Panc1 (cell line): ENCODE measurements at regions not wholly inside any gene's neighbourhood (a gene's known extent, or its start where the extent isn't known, plus 50 kb on each side); places are given as distances from the start of the nearest gene placed in this dataset.

Experiments
- ATAC-seq: fragments of 200-7000 bp; cut with Tn5 transposase; 2 replicates; pipeline ENCODE4 v1.9.1; 2020; ENCODE audit warnings: mild to moderate bottlenecking, moderate library complexity
- BruUV-seq: library from RNA; stranded (reverse); fragments of 400-500 nt; replicated peaks from 2 replicates; lab custom pipeline; 2021; lab: Mats Ljungman, UMichigan
- CTCF ChIA-PET: fragments of 300-600 bp; sonication (Branson Sonifier 250); formaldehyde crosslinking; loops from one replicate; lab custom pipeline; 2022; ENCODE audit warnings: antibody characterized with exemption; lab: Charles Lee
- POLR2A ChIA-PET: fragments of 300-600 bp; sonication (Branson Sonifier 250); formaldehyde crosslinking; loops from one replicate; lab custom pipeline; 2022; ENCODE audit warnings: antibody characterized with exemption; lab: Charles Lee
- DNase-seq: peaks from one replicate; pipeline ENCODE4 v3.0.0-alpha.2; 2010; ENCODE audit warnings: low read depth, low spot score
- H3K27ac ChIP-seq: 2 replicates; pipeline ENCODE4 v1.5.1; 2011; ENCODE audit warnings: mild to moderate bottlenecking, low read length, inconsistent platforms
- H3K27me3 ChIP-seq: fragments of 200-500 bp; sonication (Bioruptor generic); 2 replicates; pipeline ENCODE4 v1.6.0; 2014; ENCODE audit warnings: low read length, inconsistent platforms; ENCODE audit not compliant: control insufficient read depth, insufficient read depth
- H3K36me3 ChIP-seq: fragments of 200-500 bp; sonication (Bioruptor generic); 2 replicates; pipeline ENCODE4 v1.5.1; 2014; ENCODE audit warnings: inconsistent platforms, mild to moderate bottlenecking, low read length, moderate library complexity; ENCODE audit not compliant: control insufficient read depth, insufficient read depth
- H3K4me1 ChIP-seq: 2 replicates; pipeline ENCODE4 v1.5.1; 2011; ENCODE audit warnings: inconsistent platforms, mild to moderate bottlenecking, low read length, moderate library complexity; ENCODE audit not compliant: control insufficient read depth, insufficient read depth
- H3K4me3 ChIP-seq, 2 experiments: 2 replicates each; pipeline ENCODE4 v1.5.1; 2011 to 2012; ENCODE audit warnings: low read depth in 2 of 2, low read length in 2 of 2, mild to moderate bottlenecking in 2 of 2, inconsistent platforms in 1 of 2, moderate library complexity in 1 of 2
- H3K9me3 ChIP-seq: fragments of 200-500 bp; sonication (Bioruptor generic); 2 replicates; pipeline ENCODE4 v1.5.1; 2014; ENCODE audit warnings: low read depth, mild to moderate bottlenecking, inconsistent platforms, low read length, moderate library complexity; ENCODE audit not compliant: control insufficient read depth, insufficient read depth
- POLR2AphosphoS5 ChIP-seq: IDR thresholded peaks from 2 replicates; pipeline ENCODE4 v1.6.1; 2012; ENCODE audit warnings: mild to moderate bottlenecking, low read depth, low read length, moderate library complexity
- SIN3A ChIP-seq: IDR thresholded peaks from 2 replicates; pipeline ENCODE4 v1.6.1; 2012; ENCODE audit warnings: low read depth, mild to moderate bottlenecking, low read length, moderate library complexity, borderline replicate concordance; ENCODE audit not compliant: insufficient read depth
- TCF7L2 ChIP-seq: IDR thresholded peaks from 2 replicates; pipeline ENCODE4 v1.6.1; 2011; ENCODE audit warnings: mild to moderate bottlenecking, low read depth, low read length, inconsistent platforms
- in situ Hi-C: cut with HindIII; loops from 2 replicates; pipeline ENCODE4 v1.10.0; 2016; ENCODE audit warnings: low sequenced_read_pairs, low pct_unique_long_range_greater_than_20kb
- intact Hi-C: fragments of 100-400 bp; cut with micrococcal nuclease; formaldehyde crosslinking; loops from one replicate; pipeline ENCODE4 v1.10.0; 2022; ENCODE audit not compliant: unreplicated experiment
- TF ChIP-seq, protein P1 (sequence below): fragments of 450-650 bp; IDR thresholded peaks from 2 replicates; pipeline ENCODE4 v1.5.1; 2017; ENCODE audit warnings: mild to moderate bottlenecking
- TF ChIP-seq, protein P2 (sequence below), 2 experiments: IDR thresholded peaks; 2 replicates each; pipeline ENCODE4 v1.6.1; 2011 to 2012; ENCODE audit warnings: low read depth in 2 of 2, control low read depth in 1 of 2, low read length in 1 of 2, mild to moderate bottlenecking in 1 of 2, moderate library complexity in 1 of 2; ENCODE audit not compliant: insufficient read depth in 1 of 2

DNA sequence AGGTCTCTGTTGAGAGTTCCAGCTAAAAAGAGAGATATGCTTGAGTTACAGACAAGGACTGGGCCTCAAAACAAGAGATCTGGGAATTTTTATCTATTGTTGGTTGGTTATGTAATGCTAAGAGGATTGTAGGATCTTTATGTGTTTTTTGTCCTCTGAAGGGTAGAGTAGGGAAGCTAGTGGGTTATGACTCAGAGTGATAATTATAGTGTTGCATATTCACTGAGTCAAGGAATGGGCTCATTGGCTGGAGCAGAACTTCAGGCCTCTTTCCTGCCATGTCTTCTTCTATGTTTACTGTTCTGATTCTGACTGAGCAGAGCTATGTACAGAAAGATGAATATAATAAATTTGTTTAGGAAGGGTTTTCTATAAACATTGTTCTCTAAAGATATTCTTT lies 66.1 kb upstream of the NOX3 start:
- intact Hi-C loops = no loop called here
- DNase-seq (no peak), ATAC-seq (no peak)
- in situ Hi-C loops = no loop called here
- no peak overlapping the region for H3K4me3 ChIP-seq
- H3K36me3 ChIP-seq = no peaks in the 10 kb centered on the region
- POLR2A ChIA-PET = no interaction called here
- CTCF ChIA-PET = no interaction called here
- peaks cover 4% of the 10 kb centered on the region; the same call in 1 of the 2 replicates for H3K4me1 ChIP-seq
- no TSS peak for BruUV-seq
- H3K9me3 ChIP-seq = no peaks in the 10 kb centered on the region
- no peaks in the 10 kb centered on the region for H3K27me3 ChIP-seq
- no peak overlapping the region for H3K27ac ChIP-seq
- no peak for TF ChIP-seq TCF7L2
- TF ChIP-seq, protein P1, sequence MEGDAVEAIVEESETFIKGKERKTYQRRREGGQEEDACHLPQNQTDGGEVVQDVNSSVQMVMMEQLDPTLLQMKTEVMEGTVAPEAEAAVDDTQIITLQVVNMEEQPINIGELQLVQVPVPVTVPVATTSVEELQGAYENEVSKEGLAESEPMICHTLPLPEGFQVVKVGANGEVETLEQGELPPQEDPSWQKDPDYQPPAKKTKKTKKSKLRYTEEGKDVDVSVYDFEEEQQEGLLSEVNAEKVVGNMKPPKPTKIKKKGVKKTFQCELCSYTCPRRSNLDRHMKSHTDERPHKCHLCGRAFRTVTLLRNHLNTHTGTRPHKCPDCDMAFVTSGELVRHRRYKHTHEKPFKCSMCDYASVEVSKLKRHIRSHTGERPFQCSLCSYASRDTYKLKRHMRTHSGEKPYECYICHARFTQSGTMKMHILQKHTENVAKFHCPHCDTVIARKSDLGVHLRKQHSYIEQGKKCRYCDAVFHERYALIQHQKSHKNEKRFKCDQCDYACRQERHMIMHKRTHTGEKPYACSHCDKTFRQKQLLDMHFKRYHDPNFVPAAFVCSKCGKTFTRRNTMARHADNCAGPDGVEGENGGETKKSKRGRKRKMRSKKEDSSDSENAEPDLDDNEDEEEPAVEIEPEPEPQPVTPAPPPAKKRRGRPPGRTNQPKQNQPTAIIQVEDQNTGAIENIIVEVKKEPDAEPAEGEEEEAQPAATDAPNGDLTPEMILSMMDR = no peak
- TF ChIP-seq, protein P2, sequence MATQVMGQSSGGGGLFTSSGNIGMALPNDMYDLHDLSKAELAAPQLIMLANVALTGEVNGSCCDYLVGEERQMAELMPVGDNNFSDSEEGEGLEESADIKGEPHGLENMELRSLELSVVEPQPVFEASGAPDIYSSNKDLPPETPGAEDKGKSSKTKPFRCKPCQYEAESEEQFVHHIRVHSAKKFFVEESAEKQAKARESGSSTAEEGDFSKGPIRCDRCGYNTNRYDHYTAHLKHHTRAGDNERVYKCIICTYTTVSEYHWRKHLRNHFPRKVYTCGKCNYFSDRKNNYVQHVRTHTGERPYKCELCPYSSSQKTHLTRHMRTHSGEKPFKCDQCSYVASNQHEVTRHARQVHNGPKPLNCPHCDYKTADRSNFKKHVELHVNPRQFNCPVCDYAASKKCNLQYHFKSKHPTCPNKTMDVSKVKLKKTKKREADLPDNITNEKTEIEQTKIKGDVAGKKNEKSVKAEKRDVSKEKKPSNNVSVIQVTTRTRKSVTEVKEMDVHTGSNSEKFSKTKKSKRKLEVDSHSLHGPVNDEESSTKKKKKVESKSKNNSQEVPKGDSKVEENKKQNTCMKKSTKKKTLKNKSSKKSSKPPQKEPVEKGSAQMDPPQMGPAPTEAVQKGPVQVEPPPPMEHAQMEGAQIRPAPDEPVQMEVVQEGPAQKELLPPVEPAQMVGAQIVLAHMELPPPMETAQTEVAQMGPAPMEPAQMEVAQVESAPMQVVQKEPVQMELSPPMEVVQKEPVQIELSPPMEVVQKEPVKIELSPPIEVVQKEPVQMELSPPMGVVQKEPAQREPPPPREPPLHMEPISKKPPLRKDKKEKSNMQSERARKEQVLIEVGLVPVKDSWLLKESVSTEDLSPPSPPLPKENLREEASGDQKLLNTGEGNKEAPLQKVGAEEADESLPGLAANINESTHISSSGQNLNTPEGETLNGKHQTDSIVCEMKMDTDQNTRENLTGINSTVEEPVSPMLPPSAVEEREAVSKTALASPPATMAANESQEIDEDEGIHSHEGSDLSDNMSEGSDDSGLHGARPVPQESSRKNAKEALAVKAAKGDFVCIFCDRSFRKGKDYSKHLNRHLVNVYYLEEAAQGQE (IDR thresholded peaks at IDR 0.05; ENCODE audit: insufficient read depth in 1 of 2, low read depth in 2 of 2, low read length in 1 of 2) = no peak
- no peak for TF ChIP-seq POLR2AphosphoS5
- no peak for TF ChIP-seq SIN3A

DNA sequence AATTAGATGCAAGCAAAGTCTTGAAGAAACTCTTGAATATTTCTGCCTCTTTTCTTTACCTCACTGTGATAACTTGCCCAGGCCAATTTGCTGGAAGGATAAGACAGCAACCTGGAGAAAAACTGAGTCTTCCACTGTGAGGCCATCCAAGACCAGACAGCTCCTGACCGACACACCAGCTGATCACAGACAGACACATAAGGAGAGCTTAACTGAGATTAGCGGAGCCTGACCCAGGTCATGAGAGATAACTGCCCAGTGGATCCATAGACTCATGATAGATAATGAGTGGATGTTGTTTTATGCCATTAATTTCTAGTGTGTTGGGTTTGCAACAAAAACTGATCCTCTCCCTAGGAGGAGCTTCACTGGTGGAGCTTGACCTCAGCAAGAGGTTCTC lies 64.4 kb upstream of the NOX3 start:
- TF ChIP-seq, protein P2 (IDR thresholded peaks at IDR 0.05; ENCODE audit: insufficient read depth in 1 of 2, low read depth in 2 of 2, low read length in 1 of 2) = no peak
- no peak for TF ChIP-seq POLR2AphosphoS5
- no peak for TF ChIP-seq SIN3A
- TF ChIP-seq TCF7L2 = no peak
- TF ChIP-seq, protein P1 = no peak
- POLR2A ChIA-PET = no interaction called here
- in situ Hi-C loops = no loop called here

More for the DNA sequence above, 64.4 kb upstream of the NOX3 start:
- DNase-seq = no peak
- Histone ChIP-seq H3K27ac (no peak overlapping the region), H3K36me3 (no peaks in the 10 kb centered on the region), H3K27me3 (no peaks in the 10 kb centered on the region), H3K4me1 (peaks cover 5% of the 10 kb centered on the region; the same call in 1 of the 2 replicates), H3K9me3 (no peaks in the 10 kb centered on the region), H3K4me3 (no peak overlapping the region)
- no peak for ATAC-seq
- BruUV-seq = no TSS peak
- CTCF ChIA-PET = no interaction called here
- intact Hi-C loops = no loop called here
